Loucy (cell line): ENCODE measurements at regions not wholly inside any gene's neighbourhood (a gene's known extent, or its start where the extent isn't known, plus 50 kb on each side); places are given as distances from the start of the nearest gene placed in this dataset.
"Not testable (repeated sequence)": the region's sequence is repeated elsewhere in the genome, so short reads cannot be mapped to it uniquely, and the experiment has no call there.

Experiments used
- EZH2phosphoT487 ChIP-seq: fragments of 200-600 bp; IDR thresholded peaks from 2 replicates; pipeline ENCODE4 v1.6.1; 2018; ENCODE audit warnings: antibody characterized with exemption, mild to moderate bottlenecking, moderate library complexity, borderline replicate concordance
- TF ChIP-seq, protein P1 (sequence below): fragments of 200-600 bp; sonication (generic); conservative IDR thresholded peaks from 2 replicates; pipeline ENCODE4 v1.5.1; 2014; ENCODE audit warnings: mild to moderate bottlenecking, antibody characterized with exemption, low read length

DNA sequence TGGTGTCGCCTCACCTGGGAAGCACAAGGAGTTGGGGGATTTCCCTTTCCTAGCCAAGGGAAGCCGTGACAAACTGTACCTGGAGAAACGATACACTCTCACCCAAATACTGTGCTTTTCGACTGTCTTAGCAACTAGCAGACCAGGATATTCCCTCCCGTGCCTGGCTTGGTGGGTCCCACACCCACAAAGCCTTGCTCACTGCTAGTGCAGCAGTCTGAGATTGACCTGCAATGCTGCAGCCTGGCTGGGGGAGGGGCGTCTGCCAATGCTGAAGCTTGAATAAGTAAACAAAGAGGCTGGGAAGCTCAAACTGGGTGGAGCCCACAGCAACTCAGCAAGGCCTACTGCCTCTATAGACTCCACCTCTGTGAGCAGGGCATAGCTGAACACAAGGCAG, 448.6 kb upstream of the FSIP2 start:
- TF ChIP-seq, protein P1, sequence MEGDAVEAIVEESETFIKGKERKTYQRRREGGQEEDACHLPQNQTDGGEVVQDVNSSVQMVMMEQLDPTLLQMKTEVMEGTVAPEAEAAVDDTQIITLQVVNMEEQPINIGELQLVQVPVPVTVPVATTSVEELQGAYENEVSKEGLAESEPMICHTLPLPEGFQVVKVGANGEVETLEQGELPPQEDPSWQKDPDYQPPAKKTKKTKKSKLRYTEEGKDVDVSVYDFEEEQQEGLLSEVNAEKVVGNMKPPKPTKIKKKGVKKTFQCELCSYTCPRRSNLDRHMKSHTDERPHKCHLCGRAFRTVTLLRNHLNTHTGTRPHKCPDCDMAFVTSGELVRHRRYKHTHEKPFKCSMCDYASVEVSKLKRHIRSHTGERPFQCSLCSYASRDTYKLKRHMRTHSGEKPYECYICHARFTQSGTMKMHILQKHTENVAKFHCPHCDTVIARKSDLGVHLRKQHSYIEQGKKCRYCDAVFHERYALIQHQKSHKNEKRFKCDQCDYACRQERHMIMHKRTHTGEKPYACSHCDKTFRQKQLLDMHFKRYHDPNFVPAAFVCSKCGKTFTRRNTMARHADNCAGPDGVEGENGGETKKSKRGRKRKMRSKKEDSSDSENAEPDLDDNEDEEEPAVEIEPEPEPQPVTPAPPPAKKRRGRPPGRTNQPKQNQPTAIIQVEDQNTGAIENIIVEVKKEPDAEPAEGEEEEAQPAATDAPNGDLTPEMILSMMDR: not testable (repeated sequence)
- TF ChIP-seq EZH2phosphoT487: not testable (repeated sequence)
